ENCODE measurements at regions not wholly inside any gene's neighbourhood (a gene's known extent, or its start where the extent isn't known, plus 50 kb on each side); places are given as distances from the start of the nearest gene placed in this dataset.

DNA sequence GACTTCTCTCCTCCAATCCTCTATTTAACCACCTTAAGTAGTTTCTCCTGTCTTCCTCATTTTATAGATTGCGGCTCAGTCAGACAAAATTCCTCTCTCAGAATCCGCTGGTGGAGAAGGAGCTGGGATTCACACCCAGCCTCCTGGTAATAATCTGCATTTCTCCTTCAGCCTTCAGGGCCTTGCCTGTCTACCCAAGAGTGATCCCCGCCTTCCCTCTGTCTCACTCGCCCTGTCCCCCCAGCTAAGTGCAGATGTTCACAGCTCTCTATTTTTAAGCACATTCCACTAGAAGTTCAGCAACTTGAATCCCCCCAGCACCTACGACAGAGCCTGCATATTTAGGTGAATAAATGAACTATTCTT lies 212.5 kb upstream of the HAAO start:
- TF ChIP-seq, protein P1, sequence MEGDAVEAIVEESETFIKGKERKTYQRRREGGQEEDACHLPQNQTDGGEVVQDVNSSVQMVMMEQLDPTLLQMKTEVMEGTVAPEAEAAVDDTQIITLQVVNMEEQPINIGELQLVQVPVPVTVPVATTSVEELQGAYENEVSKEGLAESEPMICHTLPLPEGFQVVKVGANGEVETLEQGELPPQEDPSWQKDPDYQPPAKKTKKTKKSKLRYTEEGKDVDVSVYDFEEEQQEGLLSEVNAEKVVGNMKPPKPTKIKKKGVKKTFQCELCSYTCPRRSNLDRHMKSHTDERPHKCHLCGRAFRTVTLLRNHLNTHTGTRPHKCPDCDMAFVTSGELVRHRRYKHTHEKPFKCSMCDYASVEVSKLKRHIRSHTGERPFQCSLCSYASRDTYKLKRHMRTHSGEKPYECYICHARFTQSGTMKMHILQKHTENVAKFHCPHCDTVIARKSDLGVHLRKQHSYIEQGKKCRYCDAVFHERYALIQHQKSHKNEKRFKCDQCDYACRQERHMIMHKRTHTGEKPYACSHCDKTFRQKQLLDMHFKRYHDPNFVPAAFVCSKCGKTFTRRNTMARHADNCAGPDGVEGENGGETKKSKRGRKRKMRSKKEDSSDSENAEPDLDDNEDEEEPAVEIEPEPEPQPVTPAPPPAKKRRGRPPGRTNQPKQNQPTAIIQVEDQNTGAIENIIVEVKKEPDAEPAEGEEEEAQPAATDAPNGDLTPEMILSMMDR (conservative IDR thresholded peaks at IDR 0.05; ENCODE audit: low read depth, low read length): no peak
- TF ChIP-seq EZH2 (IDR thresholded peaks at IDR 0.05; ENCODE audit: borderline replicate concordance, low read depth, low read length, poor library complexity, severe bottlenecking): no peak
